SK-N-SH (cell line): ENCODE measurements at regions not wholly inside any gene's neighbourhood (a gene's known extent, or its start where the extent isn't known, plus 50 kb on each side); places are given as distances from the start of the nearest gene placed in this dataset.

Experiments
- CTCF ChIA-PET: fragments of 300-600, 350-600 bp; formaldehyde crosslinking; extraction: SDS; loops from one replicate; lab custom pipeline; 2021; lab: Yijun Ruan, JAX
- POLR2A ChIA-PET: fragments of 350-600 bp; sonication (Branson Sonifier 250); formaldehyde crosslinking; extraction: SDS; loops from one replicate; lab custom pipeline; 2020; ENCODE audit warnings: antibody characterized with exemption, inconsistent platforms; lab: Yijun Ruan, JAX
- DNase-seq: peaks from one replicate; pipeline ENCODE4 v3.0.0; 2012
- H2AFZ ChIP-seq: fragments of 200-600 bp; sonication (generic); 2 replicates; pipeline ENCODE4 v1.8.1; 2016; ENCODE audit warnings: antibody characterized with exemption, mild to moderate bottlenecking, low read depth
- H3F3A ChIP-seq: fragments of 200-600 bp; sonication (generic); replicated peaks from 2 replicates; pipeline ENCODE3; 2016; ENCODE audit warnings: antibody characterized with exemption, mild to moderate bottlenecking; ENCODE audit not compliant: insufficient read depth
- H3K27ac ChIP-seq, 2 experiments: fragments of 200-500 bp in 1 of 2; fragments of 200-600 bp in 1 of 2; sonication (Bioruptor generic) in 1 of 2; sonication (generic), shearing (Covaris generic) in 1 of 2; 2 replicates each; pipeline versions ENCODE4 v1.5.1 to v1.6.1; 2014 to 2016; ENCODE audit warnings: low read depth in 2 of 2, inconsistent platforms in 1 of 2, low read length in 1 of 2, mild to moderate bottlenecking in 1 of 2, mixed read lengths in 1 of 2
- H3K27me3 ChIP-seq: fragments of 200-600 bp; sonication (generic), shearing (Covaris generic); 2 replicates; pipeline ENCODE4 v1.6.1; 2016; ENCODE audit warnings: mixed run types; ENCODE audit not compliant: insufficient read depth
- H3K36me3 ChIP-seq, 2 experiments: fragments of 200-500 bp in 1 of 2; fragments of 200-600 bp in 1 of 2; sonication (Bioruptor generic) in 1 of 2; sonication (generic) in 1 of 2; replicated peaks in 1 of 2; 2 replicates each; pipeline versions ENCODE3 to v1.5.1; 2014 to 2016; ENCODE audit warnings: low read length in 1 of 2, mild to moderate bottlenecking in 1 of 2; ENCODE audit not compliant: insufficient read depth in 2 of 2, control insufficient read depth in 1 of 2
- H3K4me1 ChIP-seq, 2 experiments: fragments of 200-500 bp in 1 of 2; fragments of 200-600 bp in 1 of 2; sonication (Bioruptor generic) in 1 of 2; sonication (generic), shearing (Covaris generic) in 1 of 2; 2 replicates each; pipeline versions ENCODE4 v1.5.1 to v1.6.1; 2014 to 2016; ENCODE audit warnings: low read depth in 1 of 2, low read length in 1 of 2, mixed run types in 1 of 2; ENCODE audit not compliant: insufficient read depth in 2 of 2, control insufficient read depth in 1 of 2
- H3K4me2 ChIP-seq: fragments of 200-600 bp; sonication (generic), shearing (Covaris generic); 2 replicates; pipeline ENCODE4 v1.6.1; 2017; ENCODE audit warnings: mixed run types
- H3K4me3 ChIP-seq, 2 experiments: fragments of 200-500 bp in 1 of 2; fragments of 200-600 bp in 1 of 2; sonication (Bioruptor generic) in 1 of 2; sonication (generic), shearing (Covaris generic) in 1 of 2; 2 replicates each; pipeline versions ENCODE4 v1.5.1 to v1.8.1; 2014 to 2016; ENCODE audit warnings: low read depth in 2 of 2, inconsistent platforms in 1 of 2, low read length in 1 of 2, mild to moderate bottlenecking in 1 of 2, mixed read lengths in 1 of 2, moderate library complexity in 1 of 2
- H3K79me2 ChIP-seq: fragments of 200-600 bp; sonication (generic); 2 replicates; pipeline ENCODE4 v1.8.1; 2017; ENCODE audit warnings: mild to moderate bottlenecking; ENCODE audit not compliant: insufficient read depth
- H3K9ac ChIP-seq: fragments of 200-600 bp; sonication (generic); 2 replicates; pipeline ENCODE4 v1.6.1; 2017; ENCODE audit warnings: mixed run types
- H3K9me2 ChIP-seq: fragments of 200-600 bp; sonication (generic); 2 replicates; pipeline ENCODE4 v1.6.1; 2017; ENCODE audit warnings: mixed run types
- H3K9me3 ChIP-seq: fragments of 200-600 bp; sonication (generic); 2 replicates; pipeline ENCODE4 v1.6.1; 2017; ENCODE audit warnings: mixed run types, mild to moderate bottlenecking, moderate library complexity
- H4K20me1 ChIP-seq: fragments of 200-600 bp; sonication (generic); 2 replicates; pipeline ENCODE4 v1.6.1; 2017; ENCODE audit warnings: mild to moderate bottlenecking, mixed run types; ENCODE audit not compliant: insufficient read depth
- ELF1 ChIP-seq: IDR thresholded peaks from 2 replicates; pipeline ENCODE4 v1.4.0; 2012
- FOXJ3 ChIP-seq: sonication (generic); formaldehyde crosslinking; IDR thresholded peaks from 2 replicates; pipeline ENCODE4 v1.5.1; 2020; ENCODE audit warnings: mild to moderate bottlenecking, missing genetic modification reagents
- MXI1 ChIP-seq: IDR thresholded peaks from 2 replicates; pipeline ENCODE4 v1.6.1; 2012; ENCODE audit warnings: mild to moderate bottlenecking, low read depth, low read length, improper control_type of control experiment
- NFIC ChIP-seq: IDR thresholded peaks from 2 replicates; pipeline ENCODE4 v1.4.0; 2012; ENCODE audit warnings: borderline replicate concordance
- RAD21 ChIP-seq: IDR thresholded peaks from 2 replicates; pipeline ENCODE4 v1.6.1; 2012; ENCODE audit warnings: mild to moderate bottlenecking, low read length
- SIN3A ChIP-seq: IDR thresholded peaks from 2 replicates; pipeline ENCODE4 v1.6.1; 2012; ENCODE audit warnings: low read depth, mild to moderate bottlenecking, low read length, moderate library complexity, borderline replicate concordance
- SMC3 ChIP-seq: IDR thresholded peaks from 2 replicates; pipeline ENCODE4 v1.6.1; 2012; ENCODE audit warnings: low read depth, low read length, improper control_type of control experiment
- TAF1 ChIP-seq: IDR thresholded peaks from 2 replicates; pipeline ENCODE4 v1.6.1; 2012; ENCODE audit warnings: low read depth, mild to moderate bottlenecking, low read length, moderate library complexity, borderline replicate concordance
- TCF12 ChIP-seq: IDR thresholded peaks from 2 replicates; pipeline ENCODE4 v1.4.0; 2012
- YY1 ChIP-seq: IDR thresholded peaks from 2 replicates; pipeline ENCODE4 v1.4.0; 2012; ENCODE audit warnings: low read depth, mild to moderate bottlenecking
- WGBS: methylation state at CpG from one replicate; pipeline ENCODE4 v1.1.6; 2017; ENCODE audit warnings: low lambda C conversion rate; 5-methylcytosine and 5-hydroxymethylcytosine counted together
- TF ChIP-seq, protein P1 (sequence below): IDR thresholded peaks from 2 replicates; pipeline ENCODE4 v1.4.0; 2012; ENCODE audit warnings: low read depth, borderline replicate concordance
- TF ChIP-seq, protein P2 (sequence below): IDR thresholded peaks from 2 replicates; pipeline ENCODE4; 2012
- TF ChIP-seq, protein P3 (sequence below): IDR thresholded peaks from 2 replicates; pipeline ENCODE4 v1.4.0; 2012; ENCODE audit warnings: low read depth, borderline replicate concordance
- TF ChIP-seq, protein P4 (sequence below): fragments of 200-600 bp; sonication (generic); IDR thresholded peaks from 2 replicates; pipeline ENCODE4 v1.6.1; 2017; ENCODE audit warnings: antibody characterized with exemption, mild to moderate bottlenecking, moderate library complexity

DNA sequence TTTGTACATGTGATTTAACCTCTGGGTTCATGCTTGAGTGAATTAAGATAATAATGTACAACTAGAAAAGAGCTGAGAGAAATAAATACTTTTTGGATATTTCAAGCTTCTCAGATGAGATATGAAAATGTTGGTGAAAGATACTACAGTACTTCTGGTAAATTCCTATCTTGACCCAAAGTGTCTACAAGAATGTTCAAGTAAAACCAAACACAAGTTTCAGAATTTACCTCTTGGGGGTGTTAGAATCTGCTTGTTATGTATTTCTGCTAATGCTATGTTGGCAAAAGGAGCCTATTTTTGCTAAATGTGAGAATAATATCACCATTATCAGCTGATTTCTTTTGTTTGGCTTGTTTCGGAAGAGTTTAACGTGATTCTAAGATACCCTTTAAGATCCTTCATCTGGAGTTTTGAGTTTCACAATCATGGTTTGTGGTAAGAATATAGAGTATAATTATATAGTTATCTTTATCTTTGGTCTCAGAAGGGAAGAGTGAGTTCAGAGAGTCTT lies 388.5 kb downstream of the LMO4 start:
- Histone ChIP-seq H3K27ac (no peak overlapping the region), H3K9ac (no peak overlapping the region), H3K79me2 (no peaks in the 10 kb centered on the region), H3K9me3 (no peaks in the 10 kb centered on the region), H4K20me1 (no peaks in the 10 kb centered on the region), H3K27me3 (no peaks in the 10 kb centered on the region), H3F3A (peaks cover 2% of the 10 kb centered on the region), H2AFZ (no peak overlapping the region), H3K9me2 (no peaks in the 10 kb centered on the region), H3K4me1 (peaks cover 0 to 11% of the 10 kb centered on the region in 2 experiments; a peak in 1 of 4 replicates), H3K36me3 (no peaks in the 10 kb centered on the region), H3K4me2 (no peak overlapping the region), H3K4me3 (no peak overlapping the region)
- TF ChIP-seq FOXJ3 (no peak), MXI1 (no peak), YY1 (no peak), SMC3 (no peak), SIN3A (no peak), RAD21 (no peak), TAF1 (no peak), NFIC (no peak), TCF12 (no peak), ELF1 (no peak)
- TF ChIP-seq, protein P1, sequence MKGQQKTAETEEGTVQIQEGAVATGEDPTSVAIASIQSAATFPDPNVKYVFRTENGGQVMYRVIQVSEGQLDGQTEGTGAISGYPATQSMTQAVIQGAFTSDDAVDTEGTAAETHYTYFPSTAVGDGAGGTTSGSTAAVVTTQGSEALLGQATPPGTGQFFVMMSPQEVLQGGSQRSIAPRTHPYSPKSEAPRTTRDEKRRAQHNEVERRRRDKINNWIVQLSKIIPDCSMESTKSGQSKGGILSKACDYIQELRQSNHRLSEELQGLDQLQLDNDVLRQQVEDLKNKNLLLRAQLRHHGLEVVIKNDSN, result no peak
- TF ChIP-seq, protein P2, sequence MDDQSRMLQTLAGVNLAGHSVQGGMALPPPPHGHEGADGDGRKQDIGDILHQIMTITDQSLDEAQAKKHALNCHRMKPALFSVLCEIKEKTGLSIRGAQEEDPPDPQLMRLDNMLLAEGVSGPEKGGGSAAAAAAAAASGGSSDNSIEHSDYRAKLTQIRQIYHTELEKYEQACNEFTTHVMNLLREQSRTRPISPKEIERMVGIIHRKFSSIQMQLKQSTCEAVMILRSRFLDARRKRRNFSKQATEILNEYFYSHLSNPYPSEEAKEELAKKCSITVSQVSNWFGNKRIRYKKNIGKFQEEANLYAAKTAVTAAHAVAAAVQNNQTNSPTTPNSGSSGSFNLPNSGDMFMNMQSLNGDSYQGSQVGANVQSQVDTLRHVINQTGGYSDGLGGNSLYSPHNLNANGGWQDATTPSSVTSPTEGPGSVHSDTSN, result no peak
- TF ChIP-seq, protein P3, sequence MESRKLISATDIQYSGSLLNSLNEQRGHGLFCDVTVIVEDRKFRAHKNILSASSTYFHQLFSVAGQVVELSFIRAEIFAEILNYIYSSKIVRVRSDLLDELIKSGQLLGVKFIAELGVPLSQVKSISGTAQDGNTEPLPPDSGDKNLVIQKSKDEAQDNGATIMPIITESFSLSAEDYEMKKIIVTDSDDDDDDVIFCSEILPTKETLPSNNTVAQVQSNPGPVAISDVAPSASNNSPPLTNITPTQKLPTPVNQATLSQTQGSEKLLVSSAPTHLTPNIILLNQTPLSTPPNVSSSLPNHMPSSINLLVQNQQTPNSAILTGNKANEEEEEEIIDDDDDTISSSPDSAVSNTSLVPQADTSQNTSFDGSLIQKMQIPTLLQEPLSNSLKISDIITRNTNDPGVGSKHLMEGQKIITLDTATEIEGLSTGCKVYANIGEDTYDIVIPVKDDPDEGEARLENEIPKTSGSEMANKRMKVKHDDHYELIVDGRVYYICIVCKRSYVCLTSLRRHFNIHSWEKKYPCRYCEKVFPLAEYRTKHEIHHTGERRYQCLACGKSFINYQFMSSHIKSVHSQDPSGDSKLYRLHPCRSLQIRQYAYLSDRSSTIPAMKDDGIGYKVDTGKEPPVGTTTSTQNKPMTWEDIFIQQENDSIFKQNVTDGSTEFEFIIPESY, result no peak
- TF ChIP-seq, protein P4, sequence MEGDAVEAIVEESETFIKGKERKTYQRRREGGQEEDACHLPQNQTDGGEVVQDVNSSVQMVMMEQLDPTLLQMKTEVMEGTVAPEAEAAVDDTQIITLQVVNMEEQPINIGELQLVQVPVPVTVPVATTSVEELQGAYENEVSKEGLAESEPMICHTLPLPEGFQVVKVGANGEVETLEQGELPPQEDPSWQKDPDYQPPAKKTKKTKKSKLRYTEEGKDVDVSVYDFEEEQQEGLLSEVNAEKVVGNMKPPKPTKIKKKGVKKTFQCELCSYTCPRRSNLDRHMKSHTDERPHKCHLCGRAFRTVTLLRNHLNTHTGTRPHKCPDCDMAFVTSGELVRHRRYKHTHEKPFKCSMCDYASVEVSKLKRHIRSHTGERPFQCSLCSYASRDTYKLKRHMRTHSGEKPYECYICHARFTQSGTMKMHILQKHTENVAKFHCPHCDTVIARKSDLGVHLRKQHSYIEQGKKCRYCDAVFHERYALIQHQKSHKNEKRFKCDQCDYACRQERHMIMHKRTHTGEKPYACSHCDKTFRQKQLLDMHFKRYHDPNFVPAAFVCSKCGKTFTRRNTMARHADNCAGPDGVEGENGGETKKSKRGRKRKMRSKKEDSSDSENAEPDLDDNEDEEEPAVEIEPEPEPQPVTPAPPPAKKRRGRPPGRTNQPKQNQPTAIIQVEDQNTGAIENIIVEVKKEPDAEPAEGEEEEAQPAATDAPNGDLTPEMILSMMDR, result no peak
- 66% methylated on average over 2 of the region's 2 CpGs for WGBS
- DNase-seq, result no peak
- ChIA-PET POLR2A (no interaction called here), CTCF (no interaction called here)
